Mucosa of gallbladder (tissue), 1 donor: ENCODE measurements at regions not wholly inside any gene's neighbourhood (a gene's known extent, or its start where the extent isn't known, plus 50 kb on each side); places are given as distances from the start of the nearest gene placed in this dataset.

ENCODE experiments used
- DNase-seq: peaks from one replicate; pipeline ENCODE4 v3.0.0-alpha.2; 2020; ENCODE audit warnings: low spot score
- donor health status: DM: no; HTN: no; CAD: no.

DNA sequence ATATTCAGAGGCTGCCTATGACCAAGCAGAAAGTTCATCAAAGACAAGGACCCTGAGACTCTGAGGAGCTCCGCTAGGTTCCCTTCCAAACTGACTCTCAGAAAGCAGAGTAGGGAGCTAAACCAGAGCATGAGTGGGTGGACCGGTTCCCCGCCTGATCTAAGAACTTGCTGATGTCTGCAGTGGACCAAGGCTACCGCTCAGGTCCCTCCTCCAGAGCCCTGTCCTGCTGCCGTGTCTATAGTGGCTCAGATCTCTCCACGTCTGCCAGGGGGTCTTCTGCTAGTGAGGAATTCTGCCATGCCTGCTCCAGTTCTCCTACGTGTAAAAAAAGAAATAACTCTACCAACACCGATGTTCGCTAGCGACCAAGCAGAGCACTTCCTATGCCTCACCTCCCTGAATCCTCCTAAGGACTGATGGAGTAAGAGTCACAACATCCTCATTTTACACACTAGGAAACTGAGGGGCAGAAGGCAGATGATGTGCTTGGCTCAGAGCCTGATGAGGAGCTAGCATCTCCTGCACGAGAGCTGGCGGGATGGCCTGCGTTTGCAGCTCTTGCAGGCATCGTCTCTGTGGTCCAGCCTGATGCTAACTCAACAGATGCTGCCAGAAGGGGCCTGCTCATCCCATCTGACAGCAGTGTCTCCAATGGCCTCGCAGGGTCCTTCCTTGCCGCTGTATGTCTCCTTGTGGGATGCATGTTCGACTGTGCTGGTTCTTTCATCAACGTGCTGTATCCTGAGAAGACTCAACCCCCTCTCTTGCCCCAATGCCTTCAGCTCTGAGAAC lies 265.5 kb downstream of the C16orf95 start:
- no peak for DNase-seq

DNA sequence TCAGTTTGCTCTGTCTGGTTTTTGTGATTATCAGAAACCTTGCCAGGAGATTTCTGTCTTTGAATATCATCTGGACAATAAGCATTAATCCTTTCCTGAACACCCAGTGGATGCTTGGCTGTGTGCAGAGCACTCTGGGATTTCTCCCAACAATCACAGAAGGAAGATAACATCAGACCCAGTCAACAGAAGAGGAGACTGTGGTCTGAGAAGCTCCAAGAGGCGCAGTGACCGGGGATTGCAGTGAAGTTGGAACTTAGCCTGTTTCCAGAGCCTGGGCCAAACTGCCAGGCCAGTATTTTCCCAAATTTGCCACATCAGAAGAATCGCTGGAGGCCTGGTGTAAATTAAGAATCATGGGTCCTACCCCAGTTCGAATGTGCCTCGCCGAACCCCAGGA lies 264.7 kb downstream of the C16orf95 start:
- DNase-seq, result no peak

DNA sequence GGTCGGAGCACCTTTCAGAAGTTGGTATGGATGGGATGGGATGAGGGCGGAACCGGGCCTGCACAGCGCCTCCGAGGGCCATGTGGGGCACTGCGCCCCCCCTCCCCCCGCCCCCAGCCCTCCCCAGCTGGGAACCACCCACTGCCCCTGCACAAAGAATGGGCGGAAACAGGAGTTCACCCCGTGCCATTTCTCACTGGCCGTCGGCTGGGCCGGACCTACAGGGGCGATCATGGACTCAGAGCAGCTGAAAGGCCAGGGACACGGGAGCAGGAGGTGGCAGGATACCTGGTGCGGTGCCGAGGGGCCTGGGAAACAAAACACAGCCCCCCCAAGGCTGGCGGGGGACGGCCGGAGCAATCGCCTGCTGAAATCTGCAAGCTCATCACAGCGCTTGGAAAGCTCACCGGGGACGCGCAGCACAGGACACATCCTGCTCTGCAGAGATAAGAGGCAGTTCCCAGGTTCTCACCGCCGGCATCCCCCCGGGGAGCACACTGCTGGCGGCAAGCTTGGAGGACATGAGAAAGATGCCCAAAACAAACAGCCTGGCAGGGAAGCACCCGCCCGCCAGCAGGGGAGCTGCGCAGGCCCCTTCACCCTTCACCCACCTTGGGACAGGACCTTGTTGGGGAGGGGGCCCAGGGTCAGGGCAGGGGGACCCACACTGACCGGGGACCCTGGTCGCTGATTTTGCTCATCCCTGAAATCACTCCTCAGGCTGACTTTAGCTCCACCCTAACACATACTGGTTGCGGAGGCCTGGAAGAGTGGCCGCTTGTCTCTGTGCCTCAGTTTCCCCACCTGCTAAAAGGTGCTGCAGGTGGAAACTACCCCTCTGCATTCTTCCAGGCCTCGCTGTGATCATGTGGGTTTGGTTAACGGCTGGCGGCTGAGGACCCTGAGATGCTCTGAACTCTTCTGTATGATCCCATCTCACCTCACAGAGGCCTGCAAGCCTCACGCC lies 263.9 kb downstream of the C16orf95 start:
- no peak for DNase-seq

DNA sequence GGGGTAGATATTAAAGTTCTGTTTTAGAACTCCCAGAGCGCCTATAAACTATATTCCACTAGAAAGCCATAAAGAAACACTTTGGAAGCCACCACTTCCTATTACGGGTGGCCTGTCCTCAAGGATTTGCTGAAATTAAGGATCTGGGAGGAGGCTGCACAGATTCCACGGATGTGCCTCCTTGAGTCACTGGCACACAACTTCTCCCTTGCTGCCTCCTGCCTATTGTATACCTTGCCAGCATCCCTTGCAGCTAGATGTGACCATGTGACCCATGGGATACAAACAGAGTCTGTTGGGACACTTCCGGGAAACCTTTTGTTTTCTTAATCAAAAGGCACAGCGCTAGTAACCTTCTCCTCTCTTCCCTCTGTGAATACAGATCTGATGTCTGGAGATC lies 263.0 kb downstream of the C16orf95 start:
- DNase-seq, result no peak

DNA sequence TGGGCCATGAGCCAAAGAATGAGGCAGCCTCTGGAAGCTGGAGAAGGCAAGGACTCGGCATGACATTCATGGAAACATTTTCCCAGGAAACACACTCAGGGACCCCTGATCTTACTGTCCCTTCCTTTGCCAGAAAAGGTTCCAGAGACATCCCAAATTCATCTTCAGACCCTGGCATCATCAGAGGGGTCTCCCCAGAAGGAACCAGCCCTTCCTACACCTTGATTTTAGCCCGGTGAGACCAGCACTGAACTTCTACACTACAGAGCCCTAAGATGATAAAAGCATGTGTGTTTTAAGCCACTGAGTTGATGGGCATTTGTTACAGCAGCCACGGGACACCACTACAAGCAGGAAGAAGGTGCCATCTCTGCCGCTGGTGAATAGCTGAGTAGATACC lies 262.3 kb downstream of the C16orf95 start:
- no peak for DNase-seq

DNA sequence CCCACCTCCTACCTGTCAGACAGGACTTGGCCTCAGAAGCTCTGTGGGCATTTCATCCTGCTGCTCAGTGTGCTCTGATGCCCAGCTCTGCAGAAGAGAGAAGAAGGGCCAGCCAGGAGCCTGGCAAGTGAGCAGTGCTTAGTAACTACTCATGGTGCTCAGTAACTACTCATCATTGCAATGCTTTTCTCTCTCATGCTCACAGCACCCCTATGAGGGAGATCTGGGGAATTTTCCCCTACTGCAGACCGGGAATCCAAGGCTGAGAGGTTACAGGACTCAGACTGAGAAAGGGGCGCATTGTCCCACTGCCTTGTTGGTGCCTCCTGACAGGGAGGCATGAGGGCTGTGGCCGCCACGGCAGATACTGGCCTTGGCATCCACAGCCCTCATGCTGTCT lies 261.1 kb downstream of the C16orf95 start:
- DNase-seq, result no peak

DNA sequence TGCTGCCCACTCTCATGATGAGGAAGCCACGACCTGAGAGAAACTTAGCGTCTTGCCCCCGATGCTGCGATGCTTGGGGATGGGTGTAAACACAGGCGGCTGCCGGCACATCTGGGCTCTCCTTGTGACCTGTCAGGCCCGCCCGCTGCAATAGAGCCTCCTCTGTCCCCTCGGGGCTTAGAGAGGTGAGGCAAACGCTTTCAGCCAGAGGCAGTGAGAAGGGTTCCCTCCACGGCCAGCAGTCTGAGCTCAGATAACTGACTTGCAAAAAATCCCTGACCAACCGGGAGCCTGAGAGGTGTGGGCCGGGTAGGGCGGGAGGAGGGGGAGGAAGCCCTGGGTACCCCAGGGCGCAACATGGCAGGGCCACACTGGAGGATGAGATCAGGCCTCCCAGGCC lies 260.6 kb downstream of the C16orf95 start:
- no peak for DNase-seq

DNA sequence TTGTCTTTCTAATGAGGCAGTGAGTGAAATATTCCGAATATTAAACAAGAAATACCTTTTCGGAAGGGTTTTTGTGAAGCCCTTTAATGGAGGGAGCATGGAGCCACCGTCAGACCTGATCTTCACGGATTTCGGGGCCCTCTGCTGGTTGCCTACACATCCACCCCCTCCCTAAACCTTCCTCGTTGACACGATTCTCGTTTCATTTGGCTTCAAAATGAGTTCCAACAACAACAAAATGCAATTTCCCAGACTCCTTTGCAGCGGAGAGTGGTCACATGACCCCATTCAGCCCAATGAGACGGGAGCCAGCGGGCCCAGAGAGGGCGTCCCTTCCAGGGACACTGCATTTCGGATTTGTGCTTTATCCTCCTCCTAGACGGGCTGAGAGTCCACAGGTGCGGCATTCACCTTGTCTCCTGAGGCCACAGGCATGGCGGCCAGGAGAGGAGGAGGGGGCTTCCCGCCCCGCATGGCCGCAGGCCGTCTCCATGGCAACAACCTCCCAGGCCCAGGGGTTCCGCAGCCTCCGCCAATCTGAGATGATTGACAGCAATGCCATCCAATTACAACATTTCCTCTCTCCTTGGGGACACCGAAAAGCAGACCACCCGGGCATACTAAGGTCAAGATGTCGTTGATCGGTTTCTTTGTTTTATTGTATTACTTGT lies 259.8 kb downstream of the C16orf95 start:
- DNase-seq, result no peak

DNA sequence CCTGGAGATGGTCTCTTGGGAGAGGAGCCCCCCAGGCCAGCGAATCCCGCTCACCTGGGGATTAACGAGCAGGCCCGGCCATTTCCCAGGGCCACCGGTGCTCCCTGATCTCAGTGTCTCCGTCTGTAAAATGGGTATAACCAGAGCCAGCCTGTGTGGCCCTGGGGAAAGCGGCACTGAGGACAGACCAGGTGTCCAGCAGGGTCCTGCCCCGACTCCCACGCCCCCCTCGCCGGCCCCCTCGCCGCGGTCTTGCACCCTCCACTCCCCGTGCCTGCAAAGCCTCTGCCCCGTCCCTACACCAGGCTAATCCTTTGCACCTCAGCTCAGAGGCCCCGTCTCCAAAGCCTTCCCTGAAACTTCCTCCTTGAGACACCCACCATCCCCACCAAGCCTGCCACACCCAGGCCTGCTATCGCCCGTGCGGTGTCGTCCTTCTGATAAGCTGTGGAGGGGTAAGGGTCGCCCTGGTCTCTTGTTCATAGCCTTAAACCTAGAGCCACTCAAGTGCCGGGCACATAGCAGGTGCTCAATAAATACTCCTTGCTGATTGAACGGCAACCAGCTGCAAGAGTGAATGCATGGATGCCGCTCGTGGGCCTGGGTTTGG lies 259.1 kb downstream of the C16orf95 start:
- no peak for DNase-seq

DNA sequence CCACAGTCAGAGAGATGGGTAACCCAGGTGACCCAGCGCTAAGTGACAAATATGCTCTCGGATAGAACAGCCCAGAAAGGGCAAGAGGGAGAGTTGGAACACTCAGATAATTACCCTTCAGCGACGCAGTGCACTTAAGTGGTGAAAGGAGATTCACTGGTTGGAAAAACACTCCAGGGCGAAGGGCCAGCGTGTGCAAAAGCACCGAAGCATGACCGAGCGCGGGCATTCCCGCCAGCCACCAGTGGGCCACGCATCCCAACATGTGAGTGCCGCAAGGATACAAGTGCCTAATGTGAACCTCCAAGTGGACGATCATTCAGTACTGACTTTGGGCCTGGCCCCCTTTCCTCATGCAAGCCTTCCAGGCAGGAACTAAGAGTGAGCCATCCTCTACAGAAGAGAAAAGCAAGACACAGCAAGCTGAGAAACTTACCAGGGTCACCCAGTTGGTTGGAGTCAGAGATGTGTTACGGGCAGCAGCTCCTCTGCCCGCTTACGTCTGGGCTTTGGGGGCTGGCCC lies 258.4 kb downstream of the C16orf95 start:
- no peak for DNase-seq

DNA sequence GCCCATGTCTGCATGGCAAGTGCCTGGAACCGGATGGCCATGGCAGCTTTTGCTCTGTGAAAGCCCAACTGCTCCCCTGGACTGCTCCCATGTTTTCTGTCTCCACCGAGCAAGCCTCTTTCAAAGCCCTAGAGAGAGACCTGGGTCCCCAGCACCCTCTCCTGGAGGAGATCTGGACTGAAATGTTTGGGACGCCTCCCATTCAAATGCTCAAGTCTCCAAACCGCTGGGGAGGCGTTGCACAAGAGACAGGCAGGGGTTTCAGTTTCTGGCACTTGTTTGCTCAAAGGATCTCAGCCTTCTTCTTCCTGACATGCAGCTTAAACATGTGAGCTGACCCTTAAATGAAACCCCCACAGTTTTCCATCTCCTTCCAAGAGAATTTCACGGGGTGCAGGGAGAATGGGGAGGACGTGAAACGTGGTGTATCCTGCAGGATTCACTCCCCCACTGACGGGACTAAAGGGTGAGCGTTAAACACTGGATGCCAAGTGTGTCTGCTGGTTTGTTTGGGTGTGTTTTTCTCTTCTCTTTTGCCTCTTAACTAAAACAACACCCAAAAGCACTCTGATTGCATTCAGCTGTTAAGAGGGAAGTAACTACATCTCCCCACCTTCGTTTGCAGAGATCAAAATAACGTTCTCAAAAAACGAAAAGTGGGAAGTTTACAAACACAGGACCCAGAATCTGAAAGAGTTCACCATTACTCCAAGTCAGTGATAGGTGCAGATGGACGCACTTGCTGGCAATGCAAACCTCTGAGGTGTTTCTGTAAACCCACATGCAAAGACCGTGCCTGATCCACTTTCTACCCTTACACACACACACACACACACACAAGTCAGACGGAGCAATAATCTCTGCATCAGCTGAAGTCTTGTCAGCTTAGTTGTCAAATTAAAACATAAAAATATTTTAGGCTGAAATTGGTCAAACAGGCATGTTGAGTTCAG lies 256.9 kb downstream of the C16orf95 start:
- no peak for DNase-seq

DNA sequence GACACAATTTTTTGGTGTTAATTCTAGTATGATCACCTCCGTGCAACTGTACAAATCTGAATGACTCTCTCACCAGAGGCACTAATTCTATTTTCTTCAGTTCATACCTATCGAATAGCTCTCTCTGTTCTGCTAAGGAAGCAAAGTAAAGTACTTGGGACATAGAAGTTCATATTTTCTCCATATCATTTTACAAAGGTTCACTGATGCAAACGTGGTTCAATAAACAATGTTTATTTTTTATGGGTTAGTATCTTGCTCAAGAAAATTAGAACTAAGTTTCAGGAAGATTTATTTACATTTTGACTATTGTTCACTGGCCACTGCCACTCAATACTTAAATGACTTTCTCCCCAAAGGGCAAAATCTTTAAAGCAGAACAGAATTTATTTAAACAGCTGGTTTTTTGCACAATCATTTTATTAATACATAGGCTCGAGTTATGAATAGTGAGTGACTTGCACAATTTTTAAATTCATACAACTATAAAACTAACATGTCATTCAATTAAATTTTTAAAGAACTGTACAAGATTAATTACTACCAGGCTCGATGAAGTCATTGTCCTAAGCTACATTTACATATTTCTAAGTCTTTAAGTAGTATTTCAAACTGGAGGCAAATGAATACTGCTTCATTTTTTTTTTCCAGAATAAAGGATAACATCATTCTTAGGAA lies 255.8 kb downstream of the C16orf95 start:
- DNase-seq, result no peak

DNA sequence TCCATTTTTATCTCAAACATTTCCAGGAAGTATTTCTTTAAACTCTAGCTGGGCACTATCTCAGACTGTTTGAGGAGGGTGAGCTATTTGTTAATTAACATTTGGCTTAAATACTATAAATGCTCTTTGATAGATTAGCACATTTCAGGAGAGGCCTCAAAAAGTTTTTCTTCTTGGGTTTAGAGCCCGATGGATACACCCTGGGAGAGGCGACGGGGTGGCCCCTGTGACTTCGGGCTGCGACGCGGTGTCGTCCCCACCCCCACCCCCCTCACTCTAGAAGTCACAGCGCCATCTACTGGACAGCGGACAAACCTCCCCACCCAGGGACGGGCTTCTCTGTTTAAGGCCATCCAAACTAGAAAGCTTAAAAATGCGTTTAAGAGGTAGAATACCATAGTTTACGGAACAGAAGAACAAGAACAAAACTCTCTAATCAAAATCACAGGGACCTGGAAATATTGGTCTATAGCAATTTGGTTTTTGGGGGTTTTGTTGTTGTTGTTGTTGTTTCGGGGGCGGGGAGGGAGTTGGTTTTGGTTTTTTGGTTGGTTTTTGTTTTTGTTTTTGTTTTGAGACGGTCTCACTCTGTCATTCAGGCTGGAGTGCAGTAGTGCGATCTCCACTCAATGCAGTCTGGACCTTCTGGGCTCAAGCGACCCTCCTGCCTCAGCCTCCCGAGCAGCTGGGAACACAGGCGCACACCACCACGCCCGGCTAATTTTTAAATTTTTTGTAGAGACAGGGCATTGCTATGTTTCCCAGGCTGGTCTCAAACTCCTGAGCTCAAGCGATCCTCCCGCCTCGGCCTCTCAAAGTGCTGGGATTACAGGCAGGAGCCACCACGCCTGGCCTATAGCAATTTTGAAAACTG lies 254.4 kb downstream of the C16orf95 start:
- peak; percentile 38 for DNase-seq

DNA sequence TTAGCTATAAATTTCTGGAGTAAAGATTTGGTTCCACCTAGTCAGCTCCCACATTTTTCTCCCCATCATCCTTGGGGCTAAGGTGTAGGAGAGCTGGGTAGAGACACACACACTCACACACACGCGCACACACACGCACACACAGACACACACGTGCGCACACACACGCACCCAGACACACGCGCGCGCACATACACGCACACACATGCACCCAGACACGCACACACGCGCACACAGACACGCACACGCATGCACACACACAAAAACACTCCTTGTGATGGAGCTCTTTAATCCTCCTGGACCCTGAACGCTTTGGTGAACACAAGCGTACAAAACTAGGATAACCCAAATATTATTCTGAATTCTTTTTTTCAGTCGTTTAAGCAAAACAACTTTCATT lies 253.6 kb downstream of the C16orf95 start:
- DNase-seq, result no peak

DNA sequence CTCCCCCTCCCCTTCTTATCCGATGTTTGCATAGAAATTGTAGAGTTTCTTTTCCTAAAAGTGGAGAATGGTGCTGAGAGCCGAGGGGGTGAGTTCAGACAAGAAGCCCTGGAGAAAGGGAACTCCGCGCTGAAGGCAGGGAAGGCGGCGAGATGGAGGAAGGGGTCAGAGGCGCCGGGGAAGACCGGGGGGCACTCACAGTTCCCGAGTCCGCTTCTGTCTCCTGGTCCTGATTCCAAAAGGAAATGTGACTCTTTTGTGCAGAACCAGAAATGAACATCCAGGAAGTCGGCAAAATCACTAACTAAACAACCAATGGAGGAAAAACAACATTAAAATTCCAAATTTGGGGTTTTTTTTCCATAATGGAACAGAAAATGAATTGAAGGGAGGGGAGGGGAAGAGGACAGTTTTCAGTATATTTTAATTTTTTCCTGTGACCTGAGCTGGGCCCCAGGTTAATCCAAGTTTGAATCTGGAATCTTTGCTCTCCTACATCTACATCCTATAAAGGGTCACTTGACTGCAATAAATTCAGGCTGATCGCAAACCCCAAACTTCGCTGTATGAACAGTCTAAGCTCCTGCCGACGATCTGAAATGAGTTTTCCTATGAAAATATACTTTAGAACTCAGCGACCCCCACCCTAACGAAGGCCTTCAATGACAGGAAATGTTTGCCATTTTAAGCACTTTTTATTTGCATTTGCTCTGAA lies 252.3 kb downstream of the C16orf95 start:
- no peak for DNase-seq

DNA sequence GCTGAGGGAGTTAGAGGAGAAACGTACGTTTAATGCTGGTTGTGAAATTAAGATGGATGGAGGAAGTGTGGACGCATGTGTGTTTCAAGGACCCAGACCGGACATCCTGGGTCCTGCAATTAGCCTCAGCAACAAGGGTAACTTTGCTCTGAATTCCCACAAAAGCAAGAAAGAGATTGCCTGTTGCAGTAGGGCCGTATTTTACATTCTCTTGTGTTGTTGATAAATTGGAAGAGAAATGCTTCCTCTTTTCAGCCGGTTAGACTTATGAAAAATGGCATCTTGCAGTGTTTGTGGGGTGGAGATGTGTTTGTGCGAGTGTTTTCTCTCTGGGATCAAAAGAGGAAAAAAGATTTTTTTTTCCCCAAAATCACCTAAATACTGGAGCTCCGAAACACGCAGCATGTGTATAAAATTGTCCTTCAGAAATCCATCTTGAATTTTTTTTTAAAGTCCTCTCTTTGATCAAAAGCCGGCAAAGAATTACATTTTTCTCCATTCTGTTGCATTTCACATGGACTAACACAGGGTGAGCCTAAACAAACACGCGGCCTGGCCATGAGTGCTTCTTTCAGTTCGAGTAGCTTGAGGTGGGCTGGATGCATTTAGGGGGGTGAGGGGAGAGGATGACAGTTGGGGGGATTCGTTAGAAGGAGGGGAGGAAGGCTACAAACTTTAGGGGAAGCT lies 251.6 kb downstream of the C16orf95 start:
- DNase-seq, result no peak

DNA sequence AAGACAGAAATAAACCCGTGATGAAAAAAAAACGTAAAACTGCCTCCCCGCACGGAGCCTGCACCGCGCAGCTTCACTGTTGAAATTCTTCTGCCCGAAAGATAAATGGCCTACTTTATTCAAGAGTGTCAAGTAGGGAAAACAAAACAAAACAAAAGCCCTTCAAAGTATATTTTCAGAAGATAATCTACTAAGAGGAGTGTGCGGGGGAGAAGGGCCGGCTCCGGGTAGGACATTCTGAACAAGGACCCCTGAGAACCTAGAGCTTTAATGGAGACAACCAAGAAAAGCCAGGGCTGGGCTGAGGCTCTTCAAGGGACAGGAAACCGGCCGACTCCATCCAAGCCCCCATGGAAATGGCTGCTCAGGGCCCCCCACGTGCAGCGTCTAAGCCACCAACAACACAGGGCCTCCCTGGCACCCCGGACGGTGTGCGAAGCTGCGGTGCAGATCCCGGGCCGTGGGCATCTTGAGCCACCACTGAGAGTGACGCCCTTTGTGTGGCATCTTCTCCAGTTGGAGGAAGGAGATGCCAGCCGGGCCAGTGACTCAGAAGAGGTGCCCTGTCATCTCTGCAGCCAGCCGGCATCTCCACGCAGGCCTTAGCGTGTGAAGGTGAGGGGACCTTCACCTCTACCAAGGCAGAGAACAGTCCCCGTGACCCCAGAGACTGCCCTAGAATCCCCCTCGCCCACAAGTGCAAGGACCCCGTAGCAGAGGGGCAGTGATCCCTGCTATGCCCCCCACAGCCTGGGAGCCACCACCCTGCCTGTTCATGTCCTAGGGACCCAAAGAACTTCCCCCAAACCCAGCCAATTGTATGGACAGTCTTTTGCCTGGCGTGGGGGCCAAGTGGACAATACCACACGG lies 250.8 kb downstream of the C16orf95 start:
- DNase-seq, result no peak
